Panc1 (cell line): ENCODE measurements at regions not wholly inside any gene's neighbourhood (a gene's known extent, or its start where the extent isn't known, plus 50 kb on each side); places are given as distances from the start of the nearest gene placed in this dataset.

ENCODE experiments used
- ATAC-seq: fragments of 200-7000 bp; cut with Tn5 transposase; 2 replicates; pipeline ENCODE4 v1.9.1; 2020; ENCODE audit warnings: mild to moderate bottlenecking, moderate library complexity
- BruUV-seq: library from RNA; stranded (reverse); fragments of 400-500 nt; replicated peaks from 2 replicates; lab custom pipeline; 2021; lab: Mats Ljungman, UMichigan
- CTCF ChIA-PET: fragments of 300-600 bp; sonication (Branson Sonifier 250); formaldehyde crosslinking; loops from one replicate; lab custom pipeline; 2022; ENCODE audit warnings: antibody characterized with exemption; lab: Charles Lee
- POLR2A ChIA-PET: fragments of 300-600 bp; sonication (Branson Sonifier 250); formaldehyde crosslinking; loops from one replicate; lab custom pipeline; 2022; ENCODE audit warnings: antibody characterized with exemption; lab: Charles Lee
- DNase-seq: peaks from one replicate; pipeline ENCODE4 v3.0.0-alpha.2; 2010; ENCODE audit warnings: low read depth, low spot score
- H3K27ac ChIP-seq: 2 replicates; pipeline ENCODE4 v1.5.1; 2011; ENCODE audit warnings: mild to moderate bottlenecking, low read length, inconsistent platforms
- H3K27me3 ChIP-seq: fragments of 200-500 bp; sonication (Bioruptor generic); 2 replicates; pipeline ENCODE4 v1.6.0; 2014; ENCODE audit warnings: low read length, inconsistent platforms; ENCODE audit not compliant: control insufficient read depth, insufficient read depth
- H3K36me3 ChIP-seq: fragments of 200-500 bp; sonication (Bioruptor generic); 2 replicates; pipeline ENCODE4 v1.5.1; 2014; ENCODE audit warnings: inconsistent platforms, mild to moderate bottlenecking, low read length, moderate library complexity; ENCODE audit not compliant: control insufficient read depth, insufficient read depth
- H3K4me1 ChIP-seq: 2 replicates; pipeline ENCODE4 v1.5.1; 2011; ENCODE audit warnings: inconsistent platforms, mild to moderate bottlenecking, low read length, moderate library complexity; ENCODE audit not compliant: control insufficient read depth, insufficient read depth
- H3K4me3 ChIP-seq, 2 experiments: 2 replicates each; pipeline ENCODE4 v1.5.1; 2011 to 2012; ENCODE audit warnings: low read depth in 2 of 2, low read length in 2 of 2, mild to moderate bottlenecking in 2 of 2, inconsistent platforms in 1 of 2, moderate library complexity in 1 of 2
- H3K9me3 ChIP-seq: fragments of 200-500 bp; sonication (Bioruptor generic); 2 replicates; pipeline ENCODE4 v1.5.1; 2014; ENCODE audit warnings: low read depth, mild to moderate bottlenecking, inconsistent platforms, low read length, moderate library complexity; ENCODE audit not compliant: control insufficient read depth, insufficient read depth
- CTCF ChIP-seq: fragments of 450-650 bp; IDR thresholded peaks from 2 replicates; pipeline ENCODE4 v1.5.1; 2017; ENCODE audit warnings: mild to moderate bottlenecking
- POLR2AphosphoS5 ChIP-seq: IDR thresholded peaks from 2 replicates; pipeline ENCODE4 v1.6.1; 2012; ENCODE audit warnings: mild to moderate bottlenecking, low read depth, low read length, moderate library complexity
- REST ChIP-seq, 2 experiments: IDR thresholded peaks; 2 replicates each; pipeline ENCODE4 v1.6.1; 2011 to 2012; ENCODE audit warnings: low read depth in 2 of 2, control low read depth in 1 of 2, low read length in 1 of 2, mild to moderate bottlenecking in 1 of 2, moderate library complexity in 1 of 2; ENCODE audit not compliant: insufficient read depth in 1 of 2
- SIN3A ChIP-seq: IDR thresholded peaks from 2 replicates; pipeline ENCODE4 v1.6.1; 2012; ENCODE audit warnings: low read depth, mild to moderate bottlenecking, low read length, moderate library complexity, borderline replicate concordance; ENCODE audit not compliant: insufficient read depth
- TCF7L2 ChIP-seq: IDR thresholded peaks from 2 replicates; pipeline ENCODE4 v1.6.1; 2011; ENCODE audit warnings: mild to moderate bottlenecking, low read depth, low read length, inconsistent platforms
- in situ Hi-C: cut with HindIII; loops from 2 replicates; pipeline ENCODE4 v1.10.0; 2016; ENCODE audit warnings: low sequenced_read_pairs, low pct_unique_long_range_greater_than_20kb
- intact Hi-C: fragments of 100-400 bp; cut with micrococcal nuclease; formaldehyde crosslinking; loops from one replicate; pipeline ENCODE4 v1.10.0; 2022; ENCODE audit not compliant: unreplicated experiment

- Histone ChIP-seq H3K9me3 (no peaks in the 10 kb centered on the region), H3K27me3 (no peaks in the 10 kb centered on the region), H3K36me3 (no peaks in the 10 kb centered on the region), H3K27ac (no peak overlapping the region), H3K4me3 (no peak overlapping the region), H3K4me1 (peaks cover 6% of the 10 kb centered on the region; the same call in 1 of the 2 replicates)
- ATAC-seq: no peak
- ChIA-PET CTCF (no interaction called here), POLR2A (no interaction called here)
- in situ Hi-C loops (no loop called here), intact Hi-C loops (no loop called here)
- DNase-seq: no peak
- TF ChIP-seq SIN3A: no peak
- TF ChIP-seq POLR2AphosphoS5: no peak
- no peak for TF ChIP-seq REST (IDR thresholded peaks at IDR 0.05; ENCODE audit: insufficient read depth in 1 of 2, low read depth in 2 of 2, low read length in 1 of 2)
- no peak for TF ChIP-seq CTCF
- no TSS peak for BruUV-seq
Measured at GRCh38 chr7:131020759-131021261, 286.8 kb upstream of the KLF14 start.

GRCh38 chr7:131021460-131021859 is 287.5 kb upstream of the KLF14 start:
- ATAC-seq (no peak), DNase-seq (no peak)
- Histone ChIP-seq H3K27me3 (no peaks in the 10 kb centered on the region), H3K27ac (no peak overlapping the region), H3K4me1 (peaks cover 3% of the 10 kb centered on the region; the same call in 1 of the 2 replicates), H3K9me3 (no peaks in the 10 kb centered on the region), H3K36me3 (no peaks in the 10 kb centered on the region), H3K4me3 (no peak overlapping the region)
- no TSS peak for BruUV-seq
- ChIA-PET POLR2A (no interaction called here), CTCF (no interaction called here)
- intact Hi-C loops: no loop called here
- TF ChIP-seq REST (IDR thresholded peaks at IDR 0.05; ENCODE audit: insufficient read depth in 1 of 2, low read depth in 2 of 2, low read length in 1 of 2) (no peak), TCF7L2 (no peak), SIN3A (no peak), CTCF (no peak), POLR2AphosphoS5 (no peak)
- in situ Hi-C loops: no loop called here
